ENCODE measurements at regions not wholly inside any gene's neighbourhood (a gene's known extent, or its start where the extent isn't known, plus 50 kb on each side); places are given as distances from the start of the nearest gene placed in this dataset.

DNA sequence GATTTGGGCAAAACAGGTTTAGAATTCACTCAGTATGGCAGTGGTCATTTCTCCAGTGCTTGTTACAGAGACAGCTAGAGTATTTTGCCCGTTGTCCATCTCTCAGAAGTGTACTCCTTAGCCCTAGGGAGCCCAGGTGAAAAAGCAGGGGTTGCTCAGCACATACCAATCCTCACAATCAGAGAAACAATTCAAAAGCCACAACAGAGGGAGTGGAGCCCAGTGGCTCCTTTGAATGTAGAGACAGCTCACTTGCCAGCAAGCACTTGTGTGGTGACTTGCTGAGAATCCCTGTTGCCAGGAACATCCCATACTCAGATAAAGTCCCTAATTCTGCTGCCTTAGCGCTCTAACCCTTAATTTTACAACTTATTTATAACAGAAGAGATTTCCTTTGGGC, 1488.3 kb downstream of the RPA4 start:
- DNase-seq (ENCODE audit: low read depth), result no peak

GRCh38 chrX:98379134-98379533, 1495.4 kb downstream of the RPA4 start:
- no peak for DNase-seq (ENCODE audit: low read depth)

DNA sequence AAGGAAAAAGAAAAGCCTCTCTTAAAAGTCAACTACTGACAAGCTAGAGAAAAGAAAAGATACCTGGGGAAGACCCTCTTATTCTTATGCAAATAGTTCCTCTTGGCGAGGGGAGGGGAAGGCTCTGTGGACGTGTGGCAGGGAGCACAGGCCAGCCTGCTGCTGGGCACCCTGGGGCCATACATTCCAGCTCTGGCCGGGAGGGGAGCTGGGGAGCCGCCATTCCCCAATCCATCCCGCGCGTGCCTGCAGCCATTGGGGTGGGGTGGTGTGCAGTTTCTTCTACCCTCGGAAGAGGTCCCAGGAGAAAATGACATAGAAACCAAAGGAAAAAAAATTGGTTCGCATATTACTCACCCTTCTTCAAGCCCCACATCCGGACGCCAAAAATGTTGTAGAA, 1496.4 kb downstream of the RPA4 start:
- no peak for DNase-seq (ENCODE audit: low read depth)

DNA sequence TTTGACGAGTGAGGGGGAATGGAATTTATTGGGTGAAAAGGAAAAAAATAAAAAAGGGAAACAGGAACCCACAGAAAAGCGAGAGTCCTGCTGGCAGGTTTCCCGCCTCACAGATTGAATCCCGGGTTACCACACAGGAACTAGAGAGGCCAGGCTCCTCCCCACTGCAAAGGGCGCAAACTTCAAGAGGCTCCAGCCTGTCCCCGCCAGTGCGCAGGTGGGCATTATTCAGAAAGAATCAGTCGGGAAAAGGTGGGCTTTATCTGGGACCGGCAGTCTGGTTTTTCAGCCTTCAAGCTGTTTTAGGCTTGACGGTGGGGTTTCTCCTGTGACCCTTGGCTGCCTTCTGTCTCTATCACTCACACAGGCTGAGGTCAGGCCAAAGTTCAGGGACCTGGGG, 1496.8 kb downstream of the RPA4 start:
- no peak for DNase-seq (ENCODE audit: low read depth)

- no peak for DNase-seq (ENCODE audit: low read depth)
Measured at GRCh38 chrX:98398542-98398941, 1514.8 kb downstream of the RPA4 start.

GRCh38 chrX:98405376-98405775, 1521.7 kb downstream of the RPA4 start:
- DNase-seq (ENCODE audit: low read depth), result no peak

- no peak for DNase-seq (ENCODE audit: low read depth)
Measured at GRCh38 chrX:98407584-98407983, 1523.9 kb downstream of the RPA4 start.

- DNase-seq (ENCODE audit: low read depth), result no peak
Measured at GRCh38 chrX:98409867-98410266, 1526.2 kb downstream of the RPA4 start.

DNA sequence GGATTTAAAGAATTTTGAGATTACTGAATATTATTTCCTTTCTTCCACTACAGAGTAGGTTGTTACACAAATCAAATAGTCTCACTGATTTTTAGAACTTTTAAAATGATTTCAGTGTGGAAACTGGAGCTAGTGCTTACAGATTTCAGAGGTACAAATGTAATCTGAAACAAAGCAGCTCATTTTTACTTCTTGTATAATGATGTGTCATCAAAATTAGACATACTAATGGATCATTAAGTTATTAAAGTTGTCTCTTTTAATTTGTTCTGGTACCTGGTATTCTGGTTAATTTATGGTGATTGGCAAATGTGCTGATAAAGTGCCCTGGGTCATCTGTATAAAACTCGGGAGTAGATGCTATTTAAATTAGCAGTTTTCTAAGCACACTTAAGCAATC, 1528.3 kb downstream of the RPA4 start:
- no peak for DNase-seq (ENCODE audit: low read depth)

DNA sequence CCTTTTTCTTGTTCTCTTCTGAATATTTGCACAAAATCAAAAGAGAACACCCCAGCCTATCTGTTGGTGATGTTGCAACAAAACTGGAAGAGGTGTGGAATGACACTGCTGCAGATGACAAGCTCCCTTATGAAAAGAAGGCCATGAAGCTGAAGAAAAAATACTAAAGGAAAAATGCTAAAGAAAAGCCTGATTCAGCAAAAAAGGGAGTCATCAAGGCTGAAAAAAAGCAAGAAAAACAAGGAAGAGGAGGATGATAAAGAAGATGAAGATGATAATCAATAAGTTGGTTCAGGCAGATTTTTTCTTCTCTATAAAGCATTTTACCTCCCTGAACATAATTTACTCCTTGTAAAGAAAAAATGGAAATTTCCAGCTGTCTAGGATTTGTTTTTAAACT, 1538.8 kb downstream of the RPA4 start:
- DNase-seq (ENCODE audit: low read depth), result no peak

GRCh38 chrX:98432413-98432812, 1548.7 kb downstream of the RPA4 start:
- no peak for DNase-seq (ENCODE audit: low read depth)

DNA sequence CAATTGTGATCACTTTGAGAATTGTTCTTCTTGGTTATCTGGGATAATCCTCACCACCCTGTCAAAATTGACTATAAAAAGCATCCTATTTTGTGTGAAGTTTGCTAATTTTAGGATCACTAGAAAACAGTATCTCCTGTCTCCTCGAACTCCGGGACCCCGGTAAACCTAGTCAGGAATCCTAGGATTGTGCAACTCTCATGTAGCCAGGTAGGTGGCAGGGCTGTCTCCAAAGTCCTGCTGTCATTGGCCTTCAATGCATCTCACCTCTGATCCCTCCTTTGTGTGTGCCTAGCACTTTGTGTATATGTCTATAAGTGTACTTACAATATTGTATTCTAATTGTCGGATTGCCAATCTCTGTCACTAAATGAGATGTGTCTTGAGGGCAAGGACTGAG, 1564.8 kb downstream of the RPA4 start:
- DNase-seq (ENCODE audit: low read depth), result no peak

DNA sequence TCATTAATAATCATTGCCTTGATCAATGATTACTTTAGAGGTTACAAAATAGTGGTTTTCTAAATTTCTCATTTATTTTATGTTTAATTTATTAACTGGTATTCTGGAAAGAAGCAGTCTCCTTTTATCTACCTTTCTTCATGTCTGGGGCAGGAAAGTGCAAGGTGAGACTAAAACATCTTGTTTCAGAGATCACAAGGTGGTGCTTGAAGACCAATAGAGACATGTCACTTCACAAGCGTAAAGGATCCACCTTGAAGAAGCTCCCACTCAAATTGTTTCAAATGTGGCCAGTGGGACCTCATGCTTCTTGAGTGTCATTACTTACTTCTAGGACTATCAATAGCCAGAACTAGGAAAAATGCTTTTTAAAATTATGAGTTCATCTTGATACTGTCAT, 1568.7 kb downstream of the RPA4 start:
- DNase-seq (ENCODE audit: low read depth), result no peak

- no peak for DNase-seq (ENCODE audit: low read depth)
Measured at GRCh38 chrX:98459669-98460068, 1576.0 kb downstream of the RPA4 start.

- DNase-seq (ENCODE audit: low read depth), result no peak
Measured at GRCh38 chrX:98480606-98481005, 1596.9 kb downstream of the RPA4 start.

DNA sequence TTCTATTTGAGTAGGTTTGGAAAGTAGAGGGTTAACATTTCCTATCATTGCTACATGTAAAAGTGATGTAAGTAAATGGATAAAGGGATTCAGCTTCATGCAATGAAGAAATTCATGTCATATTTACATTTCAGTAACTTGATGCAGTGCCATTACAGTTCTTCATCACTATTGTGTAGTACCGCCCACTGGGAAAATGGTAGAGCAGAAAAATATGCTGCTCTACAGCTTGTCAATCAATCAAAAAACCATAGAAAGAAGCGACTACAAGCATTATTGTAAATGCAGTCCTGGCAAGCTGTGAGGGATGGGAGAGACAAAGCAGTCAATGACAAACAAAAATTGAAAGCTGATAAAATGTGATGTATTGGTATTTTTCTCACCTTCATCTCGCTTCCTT, 1597.9 kb downstream of the RPA4 start:
- no peak for DNase-seq (ENCODE audit: low read depth)

- no peak for DNase-seq (ENCODE audit: low read depth)
Measured at GRCh38 chrX:98490670-98491069, 1607.0 kb downstream of the RPA4 start.

DNA sequence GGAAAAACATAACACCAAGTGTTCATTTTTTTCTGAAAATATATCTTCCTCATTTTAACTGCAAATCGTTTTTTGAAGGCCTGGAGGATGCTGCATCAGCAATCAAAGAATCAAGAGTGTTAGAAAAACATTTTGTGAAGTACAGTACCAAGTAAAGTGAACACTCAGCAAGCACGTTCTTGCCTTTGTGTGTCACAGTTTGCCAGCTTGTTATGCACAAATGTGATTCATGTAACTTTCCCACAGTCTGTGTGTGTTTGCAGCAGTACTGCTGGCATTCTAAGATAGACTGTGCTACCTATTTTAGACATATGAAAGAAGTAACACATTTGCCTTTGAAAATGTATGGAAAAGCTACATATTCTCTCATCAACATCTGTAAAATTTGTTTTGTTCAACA, 1617.7 kb downstream of the RPA4 start:
- no peak for DNase-seq (ENCODE audit: low read depth)

DNA sequence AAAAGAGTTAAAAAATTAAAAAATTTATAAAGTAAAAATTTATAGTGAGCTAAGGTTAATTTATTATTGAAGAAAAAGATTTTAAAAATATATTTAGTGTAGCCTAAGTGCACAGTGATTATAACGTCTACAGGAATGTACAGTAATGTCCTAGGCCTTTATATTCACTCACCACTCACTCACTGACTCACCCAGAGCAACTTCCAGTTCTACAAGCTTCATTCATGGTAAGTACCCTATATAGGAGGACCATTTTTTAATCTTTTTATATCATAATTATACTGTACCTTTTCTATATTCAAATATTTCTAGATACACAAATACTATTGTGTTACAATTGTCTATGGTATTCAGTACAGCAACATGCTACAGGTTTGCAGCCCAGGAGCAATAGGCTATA, 1623.2 kb downstream of the RPA4 start:
- DNase-seq (ENCODE audit: low read depth), result no peak

GRCh38 chrX:98514032-98514431, 1630.3 kb downstream of the RPA4 start:
- DNase-seq (ENCODE audit: low read depth), result no peak

GRCh38 chrX:98516120-98516519, 1632.4 kb downstream of the RPA4 start:
- no peak for DNase-seq (ENCODE audit: low read depth)

DNA sequence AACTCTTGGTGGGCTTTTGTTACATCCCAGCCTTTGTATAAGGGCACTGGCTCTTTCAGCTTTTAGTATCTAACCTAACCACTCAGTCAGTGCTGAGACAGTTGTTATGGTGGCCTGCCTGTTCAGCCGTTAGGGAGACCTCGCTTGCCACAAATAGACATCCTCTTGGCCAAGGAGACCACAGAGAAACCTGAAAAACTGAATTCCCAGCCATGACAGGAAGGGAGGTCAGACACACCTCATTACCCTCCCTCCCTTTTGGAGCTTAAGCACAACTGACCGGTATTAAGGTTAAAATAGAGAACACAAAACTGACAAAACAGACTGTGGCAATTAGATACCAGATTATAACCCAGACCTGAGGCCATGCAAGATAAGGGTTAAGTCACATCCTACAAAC, 1639.3 kb downstream of the RPA4 start:
- no peak for DNase-seq (ENCODE audit: low read depth)

GRCh38 chrX:98523521-98523920, 1639.8 kb downstream of the RPA4 start:
- DNase-seq (ENCODE audit: low read depth), result no peak

DNA sequence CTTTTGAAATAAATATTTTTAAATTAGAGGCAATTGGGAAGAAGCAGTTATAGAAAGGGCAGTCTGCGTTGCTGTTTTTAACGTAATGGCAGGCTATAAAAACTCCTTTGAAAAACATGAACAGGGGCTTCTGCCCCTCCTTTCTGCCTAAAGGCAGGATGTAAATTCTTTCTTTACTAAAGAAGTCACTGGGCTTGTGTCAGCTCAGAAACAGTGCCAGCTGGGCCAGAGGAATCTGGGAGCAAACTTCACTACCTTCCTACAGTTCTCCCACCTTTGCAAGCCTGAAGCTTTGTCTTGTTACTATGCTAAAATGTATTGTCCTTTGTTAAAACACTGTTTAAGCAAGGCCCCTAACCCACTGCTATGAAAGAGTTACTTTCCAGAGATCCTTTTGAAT, 1664.8 kb downstream of the RPA4 start:
- DNase-seq (ENCODE audit: low read depth), result no peak

GRCh38 chrX:98568795-98569194, 1685.1 kb downstream of the RPA4 start:
- DNase-seq (ENCODE audit: low read depth), result no peak
